NCI-H748 (cell line): ENCODE measurements at regions not wholly inside any gene's neighbourhood (a gene's known extent, or its start where the extent isn't known, plus 50 kb on each side); places are given as distances from the start of the nearest gene placed in this dataset.
A peak's percentile ranks its signal among the peaks of the same experiment; 100 is the strongest.

Experiments
- DNase-seq: peaks from one replicate; lab custom pipeline; 2025; ENCODE audit not compliant: unreplicated experiment; lab: John Stamatoyannopoulos, UW

GRCh38 chr4:125891597-125892258 lies 577.0 kb downstream of the FAT4 start:
- DNase-seq: no peak

GRCh38 chr4:125904802-125905201 lies 590.0 kb downstream of the FAT4 start:
- no peak for DNase-seq

DNA sequence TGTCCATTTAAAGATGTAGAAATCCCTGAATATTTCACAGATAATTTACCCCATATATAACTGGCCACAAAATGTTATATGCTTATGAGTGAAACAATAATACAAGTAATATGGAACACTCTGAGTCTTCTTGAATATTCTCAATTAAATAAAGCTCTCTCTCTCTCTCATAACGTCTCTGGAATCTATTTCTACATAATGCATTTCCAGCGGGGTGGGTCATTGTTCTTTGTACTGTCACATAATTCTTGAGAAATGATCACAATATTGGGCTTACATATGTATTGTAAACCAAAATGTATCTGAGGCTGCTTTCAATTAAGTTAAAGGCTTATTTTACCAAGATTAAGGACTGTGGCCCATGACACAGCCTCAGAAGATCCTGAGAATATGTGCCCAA lies 596.3 kb downstream of the FAT4 start:
- no peak for DNase-seq

DNA sequence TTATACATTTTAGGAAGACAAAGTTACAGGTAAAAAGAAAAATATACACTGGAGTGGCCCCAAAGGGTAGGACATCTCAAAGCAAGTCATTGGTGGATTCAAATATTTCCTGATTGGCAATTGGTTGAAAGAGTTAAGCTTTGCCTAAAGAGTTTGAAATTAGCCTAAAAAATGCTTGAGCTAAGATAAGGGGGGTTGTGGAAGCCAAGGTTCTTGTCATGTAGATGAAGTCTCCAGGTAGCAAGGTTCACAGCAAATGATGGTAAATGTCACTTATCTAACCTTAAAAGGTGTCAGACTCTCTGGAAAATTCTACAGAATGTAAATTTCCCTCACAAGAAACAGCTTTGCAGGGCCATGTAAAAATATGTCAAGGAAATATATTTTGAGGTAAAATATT lies 596.7 kb downstream of the FAT4 start:
- DNase-seq: no peak

GRCh38 chr4:125917559-125917958 lies 602.8 kb downstream of the FAT4 start:
- no peak for DNase-seq

DNA sequence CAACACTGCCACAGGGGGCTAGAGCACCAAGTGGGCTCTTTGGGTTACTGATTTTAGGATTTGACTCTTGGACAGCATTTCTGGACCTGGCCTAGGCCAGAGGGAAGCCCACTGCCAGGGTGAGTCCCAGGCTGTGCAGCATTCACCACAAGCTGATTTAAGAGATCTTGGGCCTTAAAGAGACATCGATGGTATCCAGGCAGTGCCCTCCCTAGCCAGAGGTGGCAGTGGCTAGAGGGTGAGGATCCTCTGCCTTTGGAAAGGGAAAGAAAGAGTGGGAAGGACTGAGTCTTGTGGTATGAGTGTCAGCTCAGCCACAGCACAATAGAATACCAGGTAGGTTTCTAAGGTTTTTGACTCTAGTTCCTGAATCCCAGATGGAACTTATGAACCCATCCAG lies 613.9 kb downstream of the FAT4 start:
- no peak for DNase-seq

DNA sequence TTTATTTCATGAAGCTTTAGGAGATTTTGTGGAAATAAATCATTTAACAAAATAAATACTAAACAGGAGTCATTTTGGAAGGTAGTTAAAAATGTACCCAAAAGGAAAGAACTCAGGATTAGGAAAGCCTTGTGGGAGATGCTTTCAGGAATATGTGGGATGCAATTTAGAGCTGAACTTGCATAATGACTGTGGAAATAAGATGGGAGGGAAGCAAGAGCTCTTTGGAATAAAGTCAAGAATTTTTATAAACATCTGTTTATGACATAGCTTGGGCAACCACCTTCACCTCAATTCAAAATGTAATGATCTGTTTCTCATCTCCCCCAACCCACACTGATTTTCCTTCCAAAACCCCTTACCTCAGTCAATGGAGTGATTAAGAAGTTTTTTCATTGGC lies 623.8 kb downstream of the FAT4 start:
- no peak for DNase-seq

- DNase-seq: no peak
Observed at GRCh38 chr4:125940426-125940825, 625.7 kb downstream of the FAT4 start.

DNA sequence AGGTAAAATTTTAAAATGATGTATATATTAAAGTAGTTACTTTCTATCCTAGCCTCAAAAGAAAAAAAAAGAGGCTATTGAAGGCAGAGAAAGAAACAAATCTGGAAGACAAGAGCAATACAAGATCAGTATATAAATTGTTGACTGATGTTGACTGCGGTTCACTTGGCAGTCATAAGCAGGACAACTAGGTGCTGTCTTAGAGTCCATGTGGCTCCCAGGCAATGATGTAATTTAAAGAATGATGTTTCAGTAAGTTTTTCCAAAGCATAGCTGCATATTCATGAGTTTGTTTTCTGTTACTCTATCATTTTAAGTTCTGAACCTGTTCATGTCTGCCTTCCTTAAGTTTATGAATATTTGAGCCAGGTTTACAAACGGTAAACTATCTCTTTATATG lies 630.2 kb downstream of the FAT4 start:
- no peak for DNase-seq

- DNase-seq: no peak
Observed at GRCh38 chr4:125948021-125948420, 633.3 kb downstream of the FAT4 start.

DNA sequence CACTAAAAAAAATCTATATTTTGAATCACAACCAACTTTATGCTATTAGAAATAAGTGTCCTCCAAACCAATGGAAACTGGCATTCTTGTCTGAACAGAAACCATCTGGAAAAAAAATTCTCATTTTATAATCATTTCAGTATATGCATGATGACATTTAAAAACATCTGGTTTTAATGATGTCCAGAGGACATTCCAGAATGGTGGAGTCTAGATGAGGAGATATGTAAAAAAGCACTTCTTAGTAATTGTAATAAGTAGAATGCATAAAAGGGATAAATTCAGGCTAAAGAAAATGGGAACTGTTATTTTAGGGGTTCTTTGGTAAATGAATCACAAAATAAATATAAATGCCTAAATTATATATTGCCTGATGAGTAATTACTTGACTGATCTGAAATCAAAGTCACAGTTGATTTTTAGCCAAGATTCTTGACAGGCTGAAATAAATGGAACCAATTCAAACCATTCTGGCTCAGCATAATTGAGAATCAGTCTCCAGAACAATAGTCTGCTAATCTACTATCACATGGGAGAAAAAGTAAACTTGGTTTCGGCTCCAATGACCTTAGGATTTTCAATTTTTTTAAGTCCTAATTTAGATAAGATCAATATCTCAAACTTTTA lies 636.6 kb downstream of the FAT4 start:
- DNase-seq: no peak

DNA sequence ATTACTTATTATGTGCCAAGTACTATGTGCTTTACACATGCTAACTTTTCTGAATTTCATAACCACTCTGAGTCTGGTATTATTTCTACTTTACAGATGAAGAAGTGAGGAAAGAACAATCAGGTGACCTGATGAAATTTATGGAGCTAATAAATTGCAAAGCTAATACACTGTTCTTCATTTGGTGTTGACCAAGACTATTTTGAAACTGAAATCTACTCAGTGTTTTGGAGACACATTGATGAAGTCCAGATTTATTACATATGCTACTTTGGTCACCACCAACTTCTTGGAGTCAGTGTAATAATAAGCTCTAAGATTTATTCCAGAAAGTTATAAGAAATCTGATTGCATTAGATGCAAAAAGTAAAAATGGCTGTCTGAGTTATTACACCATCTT lies 637.9 kb downstream of the FAT4 start:
- no peak for DNase-seq

DNA sequence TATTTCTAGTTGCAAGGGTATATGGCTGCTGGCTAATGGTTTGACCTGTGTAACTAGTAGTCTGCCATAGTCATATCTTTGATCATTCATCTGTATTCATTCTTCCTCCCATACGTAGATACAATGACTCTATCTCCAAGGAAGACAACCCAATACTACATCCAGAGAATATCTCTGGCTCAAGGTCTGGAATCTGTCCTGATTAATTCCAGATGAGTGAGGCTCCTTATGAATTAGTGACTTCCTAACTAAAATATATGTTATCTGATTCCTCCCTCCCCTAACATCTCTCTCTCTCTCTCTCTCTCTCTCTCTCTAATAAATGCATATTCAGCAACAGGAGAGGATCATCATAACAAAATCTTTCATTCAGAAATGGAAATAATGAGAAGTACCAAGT lies 641.5 kb downstream of the FAT4 start:
- DNase-seq: no peak

DNA sequence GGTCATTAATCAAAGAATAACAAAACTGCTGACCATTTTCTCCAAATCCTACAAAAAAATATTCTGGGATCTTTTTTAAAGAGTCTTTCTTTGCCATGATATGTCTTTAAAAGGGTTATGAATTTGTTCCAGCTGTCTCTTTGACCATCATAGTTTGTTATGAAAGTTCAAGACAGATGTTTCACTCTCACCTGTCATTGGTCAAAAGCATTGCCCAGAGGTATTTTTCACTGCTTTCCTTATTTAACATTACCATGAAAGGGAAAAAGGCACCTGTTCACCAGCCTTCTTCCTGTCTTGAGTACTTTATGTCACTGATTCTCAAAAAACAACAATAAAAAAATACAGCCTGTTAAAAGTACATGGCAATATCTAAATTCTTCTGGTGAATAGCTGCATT lies 643.8 kb downstream of the FAT4 start:
- DNase-seq: no peak

- no peak for DNase-seq
Observed at GRCh38 chr4:125961626-125962025, 646.9 kb downstream of the FAT4 start.

- DNase-seq: no peak
Observed at GRCh38 chr4:125975861-125976397, 661.2 kb downstream of the FAT4 start.

GRCh38 chr4:125979950-125980349 lies 665.2 kb downstream of the FAT4 start:
- no peak for DNase-seq

DNA sequence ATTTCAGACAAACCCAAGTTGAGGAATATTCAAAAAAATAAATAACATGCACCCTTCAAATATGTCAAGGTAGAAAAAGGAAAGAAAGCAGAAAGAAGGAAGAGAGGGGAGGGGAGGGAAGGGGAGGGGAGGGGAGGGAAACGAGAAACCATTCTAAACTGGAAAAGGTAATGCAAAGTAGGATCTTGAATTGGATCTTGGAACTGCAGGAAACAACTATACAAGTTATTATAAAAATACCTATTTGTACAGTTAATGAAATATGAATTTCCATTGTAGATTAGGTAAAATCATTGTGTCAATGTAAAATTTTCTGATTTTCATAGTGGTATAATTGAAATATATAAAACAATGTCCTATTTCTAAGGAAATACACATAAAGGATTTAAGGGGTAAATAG lies 668.4 kb downstream of the FAT4 start:
- no peak for DNase-seq

DNA sequence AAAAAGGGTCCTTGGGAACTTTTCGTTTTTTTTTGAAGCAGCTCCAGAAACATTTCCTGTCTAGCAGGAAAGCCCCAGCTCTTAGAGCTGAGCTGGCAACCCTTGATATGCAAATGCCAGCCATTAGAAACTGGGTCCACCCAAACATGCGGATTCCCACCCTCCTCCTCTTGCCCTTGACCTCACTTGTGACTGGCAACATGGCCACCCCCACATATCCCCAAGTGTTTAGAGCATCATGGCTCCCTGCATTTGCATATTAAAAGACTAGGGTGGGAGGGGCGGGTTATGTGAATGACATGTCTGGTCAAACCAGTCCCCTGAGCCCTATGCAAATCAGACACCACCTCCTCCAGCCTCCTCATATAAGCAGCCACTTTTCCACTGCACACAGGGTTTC lies 671.1 kb downstream of the FAT4 start:
- peak; percentile 3 for DNase-seq

- DNase-seq: no peak
Observed at GRCh38 chr4:125986307-125986706, 671.6 kb downstream of the FAT4 start.

- DNase-seq: no peak
Observed at GRCh38 chr4:125988464-125988863, 673.7 kb downstream of the FAT4 start.

DNA sequence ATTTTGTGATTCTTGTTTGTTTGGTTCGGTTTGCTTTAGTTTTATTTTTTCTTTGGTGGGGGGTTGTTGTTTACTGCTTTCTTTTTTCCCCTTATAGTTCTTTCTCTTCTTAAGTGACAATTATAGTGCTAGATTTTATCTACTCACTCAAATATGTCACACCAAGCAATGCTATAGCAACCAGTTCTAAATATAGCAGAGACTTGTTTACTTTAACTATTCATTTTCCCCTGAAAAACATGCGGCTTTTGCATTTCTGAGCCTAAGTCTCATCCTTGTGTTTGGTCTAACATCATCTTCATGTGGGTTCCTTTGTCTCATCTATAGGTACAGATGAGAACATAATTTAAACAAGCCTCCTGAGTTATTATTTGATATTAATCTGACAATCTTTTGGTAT lies 676.6 kb downstream of the FAT4 start:
- DNase-seq: no peak

DNA sequence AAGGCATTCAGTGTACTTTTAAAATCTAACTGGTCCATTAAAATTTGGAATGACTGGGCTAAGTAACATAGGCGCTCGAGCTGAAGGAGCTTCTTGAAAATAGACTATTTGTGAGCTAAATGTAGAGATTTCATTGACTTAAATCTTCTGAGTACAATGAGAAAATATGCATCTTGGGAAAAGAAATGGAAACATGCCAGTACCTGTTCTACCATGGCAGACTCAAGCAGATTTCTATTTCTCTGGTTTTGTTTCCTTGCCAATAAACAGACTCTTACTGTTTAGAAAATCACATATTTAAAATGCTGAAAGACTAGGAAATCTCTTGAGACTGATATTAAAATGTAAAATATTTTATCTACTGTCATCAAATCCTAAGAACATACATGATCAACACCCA lies 678.1 kb downstream of the FAT4 start:
- no peak for DNase-seq
